ENCODE measurements at regions not wholly inside any gene's neighbourhood (a gene's known extent, or its start where the extent isn't known, plus 50 kb on each side); places are given as distances from the start of the nearest gene placed in this dataset.

DNA sequence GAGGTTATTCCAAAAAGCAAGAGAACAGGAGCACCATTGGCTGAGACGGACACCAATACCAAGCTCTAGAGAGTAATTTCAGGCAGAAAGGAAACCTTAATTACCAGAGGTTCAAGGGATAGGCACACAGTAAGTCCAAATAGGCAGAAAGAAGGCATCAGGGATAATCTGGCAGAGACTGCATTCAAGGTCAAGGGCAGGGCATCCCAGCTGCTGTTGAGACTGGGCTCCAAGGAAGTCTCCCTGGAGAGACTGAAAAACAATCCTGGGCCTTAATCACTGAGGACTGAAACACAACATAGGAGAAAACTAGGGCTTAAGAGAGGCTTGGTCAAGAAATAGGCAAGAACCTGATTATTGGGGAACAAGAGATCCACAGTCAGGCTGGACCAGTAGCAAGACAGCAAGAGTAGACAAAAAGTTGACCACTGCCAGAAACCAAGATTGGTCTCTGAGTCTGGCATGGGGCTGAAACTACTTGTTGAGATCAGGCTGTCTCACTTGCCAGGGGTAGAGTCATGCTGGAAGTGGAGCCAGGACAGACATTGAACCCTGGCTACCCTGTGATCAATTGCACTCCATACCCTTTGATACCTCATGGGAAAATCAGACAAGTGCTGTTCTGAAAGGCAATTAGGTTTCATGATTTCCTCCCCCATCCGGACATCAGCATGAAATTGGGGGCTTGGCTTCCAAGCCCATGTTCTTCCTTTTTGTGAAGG is 193.2 kb upstream of the TNP1 start:
- ChIA-PET POLR2A (ENCODE audit: low non-redundant PET) (no interaction called here), CTCF (no interaction called here)
- H3K27me3 ChIP-seq (replicated peaks; ENCODE audit: insufficient read depth, low read depth, low read length, poor library complexity): no peaks in the 10 kb centered on the region
- no peak for DNase-seq (ENCODE audit: low spot score)
- H3K36me3 ChIP-seq (ENCODE audit: insufficient read depth, low read length, poor library complexity, severe bottlenecking): no peaks in the 10 kb centered on the region
- TF ChIP-seq EZH2 (IDR thresholded peaks at IDR 0.05; ENCODE audit: borderline replicate concordance, low read depth, low read length, poor library complexity, severe bottlenecking): no peak
- TF ChIP-seq, protein P1, sequence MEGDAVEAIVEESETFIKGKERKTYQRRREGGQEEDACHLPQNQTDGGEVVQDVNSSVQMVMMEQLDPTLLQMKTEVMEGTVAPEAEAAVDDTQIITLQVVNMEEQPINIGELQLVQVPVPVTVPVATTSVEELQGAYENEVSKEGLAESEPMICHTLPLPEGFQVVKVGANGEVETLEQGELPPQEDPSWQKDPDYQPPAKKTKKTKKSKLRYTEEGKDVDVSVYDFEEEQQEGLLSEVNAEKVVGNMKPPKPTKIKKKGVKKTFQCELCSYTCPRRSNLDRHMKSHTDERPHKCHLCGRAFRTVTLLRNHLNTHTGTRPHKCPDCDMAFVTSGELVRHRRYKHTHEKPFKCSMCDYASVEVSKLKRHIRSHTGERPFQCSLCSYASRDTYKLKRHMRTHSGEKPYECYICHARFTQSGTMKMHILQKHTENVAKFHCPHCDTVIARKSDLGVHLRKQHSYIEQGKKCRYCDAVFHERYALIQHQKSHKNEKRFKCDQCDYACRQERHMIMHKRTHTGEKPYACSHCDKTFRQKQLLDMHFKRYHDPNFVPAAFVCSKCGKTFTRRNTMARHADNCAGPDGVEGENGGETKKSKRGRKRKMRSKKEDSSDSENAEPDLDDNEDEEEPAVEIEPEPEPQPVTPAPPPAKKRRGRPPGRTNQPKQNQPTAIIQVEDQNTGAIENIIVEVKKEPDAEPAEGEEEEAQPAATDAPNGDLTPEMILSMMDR (conservative IDR thresholded peaks at IDR 0.05; ENCODE audit: low read depth, low read length): no peak
- no peaks in the 10 kb centered on the region for H3K4me1 ChIP-seq (ENCODE audit: insufficient read depth, low read length, poor library complexity, severe bottlenecking)
- no peaks in the 10 kb centered on the region for H3K9me3 ChIP-seq (ENCODE audit: low read depth, low read length, poor library complexity, severe bottlenecking)
- intact Hi-C loops (cut with micrococcal nuclease; ENCODE audit: unreplicated experiment): no loop called here
- H3K27ac ChIP-seq (ENCODE audit: low read depth, low read length, poor library complexity, severe bottlenecking): no peak overlapping the region
- no TSS peak for BruUV-seq (replicated peaks)
- no peak overlapping the region for H3K4me3 ChIP-seq (ENCODE audit: low read depth, low read length, poor library complexity, severe bottlenecking)

DNA sequence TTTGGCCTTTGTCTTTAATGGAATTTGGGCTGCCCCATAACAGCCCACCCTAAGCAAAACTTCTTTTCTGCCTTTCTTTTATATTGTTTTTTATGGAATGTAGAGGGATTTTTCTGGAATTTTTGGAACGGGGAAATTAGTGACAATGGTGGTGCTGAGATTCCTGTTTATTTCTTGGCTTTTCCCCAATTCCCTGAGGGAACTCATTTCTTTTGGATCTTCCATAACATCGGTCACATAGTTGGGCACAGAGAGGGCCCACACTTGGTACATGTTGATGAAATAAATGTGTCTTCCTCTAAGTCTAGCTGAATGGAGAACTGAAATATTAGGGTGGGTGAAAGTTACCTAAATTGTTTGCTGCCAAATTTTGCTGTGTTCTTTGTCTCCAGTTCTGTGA is 191.6 kb upstream of the TNP1 start:
- no peaks in the 10 kb centered on the region for H3K36me3 ChIP-seq (ENCODE audit: insufficient read depth, low read length, poor library complexity, severe bottlenecking)
- intact Hi-C loops (cut with micrococcal nuclease; ENCODE audit: unreplicated experiment): no loop called here
- H3K4me1 ChIP-seq (ENCODE audit: insufficient read depth, low read length, poor library complexity, severe bottlenecking): no peaks in the 10 kb centered on the region
- DNase-seq (ENCODE audit: low spot score): no peak
- ChIA-PET CTCF (no interaction called here), POLR2A (ENCODE audit: low non-redundant PET) (no interaction called here)
- H3K9me3 ChIP-seq (ENCODE audit: low read depth, low read length, poor library complexity, severe bottlenecking): no peaks in the 10 kb centered on the region
- BruUV-seq (replicated peaks): no TSS peak
- TF ChIP-seq, protein P1 (conservative IDR thresholded peaks at IDR 0.05; ENCODE audit: low read depth, low read length): no peak
- no peak for TF ChIP-seq EZH2 (IDR thresholded peaks at IDR 0.05; ENCODE audit: borderline replicate concordance, low read depth, low read length, poor library complexity, severe bottlenecking)
- H3K27me3 ChIP-seq (replicated peaks; ENCODE audit: insufficient read depth, low read depth, low read length, poor library complexity): no peaks in the 10 kb centered on the region
- no peak overlapping the region for H3K4me3 ChIP-seq (ENCODE audit: low read depth, low read length, poor library complexity, severe bottlenecking)
- no peak overlapping the region for H3K27ac ChIP-seq (ENCODE audit: low read depth, low read length, poor library complexity, severe bottlenecking)

DNA sequence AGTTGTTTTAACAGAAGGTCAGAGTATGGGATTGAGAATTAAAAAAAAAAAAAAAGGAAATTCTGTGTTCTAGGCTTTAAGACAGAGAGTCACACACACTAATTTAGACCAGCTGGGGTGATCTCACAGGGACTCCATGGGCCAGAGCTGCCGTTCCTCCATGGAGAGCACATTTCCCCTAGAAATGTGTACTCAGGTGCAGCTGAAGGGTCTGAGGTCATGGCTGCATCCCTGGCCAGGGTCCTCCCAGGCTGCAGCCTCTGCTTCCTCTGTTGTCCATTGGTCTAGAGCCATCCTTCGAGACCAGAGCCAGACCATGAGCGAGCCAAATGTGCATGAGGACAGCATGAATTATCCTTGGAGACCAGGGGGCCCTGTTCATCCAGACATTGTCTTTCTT is 190.1 kb upstream of the TNP1 start:
- ChIA-PET CTCF (no interaction called here), POLR2A (ENCODE audit: low non-redundant PET) (interaction anchor here (0.7 kb wide), 1 partner anchor 1497 kb away, joined by 12 read pairs; no protein-coding TSS in a partner anchor)
- Histone ChIP-seq H3K4me3 (ENCODE audit: low read depth, low read length, poor library complexity, severe bottlenecking) (no peak overlapping the region), H3K9me3 (ENCODE audit: low read depth, low read length, poor library complexity, severe bottlenecking) (no peaks in the 10 kb centered on the region), H3K27me3 (replicated peaks; ENCODE audit: insufficient read depth, low read depth, low read length, poor library complexity) (no peaks in the 10 kb centered on the region), H3K27ac (ENCODE audit: low read depth, low read length, poor library complexity, severe bottlenecking) (no peak overlapping the region), H3K4me1 (ENCODE audit: insufficient read depth, low read length, poor library complexity, severe bottlenecking) (no peaks in the 10 kb centered on the region), H3K36me3 (ENCODE audit: insufficient read depth, low read length, poor library complexity, severe bottlenecking) (no peaks in the 10 kb centered on the region)
- no peak for TF ChIP-seq EZH2 (IDR thresholded peaks at IDR 0.05; ENCODE audit: borderline replicate concordance, low read depth, low read length, poor library complexity, severe bottlenecking)
- TF ChIP-seq, protein P1 (conservative IDR thresholded peaks at IDR 0.05; ENCODE audit: low read depth, low read length): no peak
- DNase-seq (ENCODE audit: low spot score): no peak
- intact Hi-C loops (cut with micrococcal nuclease; ENCODE audit: unreplicated experiment): no loop called here
- BruUV-seq (replicated peaks): no TSS peak
